ENCODE measurements at regions not wholly inside any gene's neighbourhood (a gene's known extent, or its start where the extent isn't known, plus 50 kb on each side); places are given as distances from the start of the nearest gene placed in this dataset.

- no peak for TF ChIP-seq SP2 (tag by site-specific recombination; IDR thresholded peaks at IDR 0.05)
- TF ChIP-seq ZNF624 (tag by site-specific recombination; IDR thresholded peaks at IDR 0.05), result no peak
- TF ChIP-seq ZNF830 (tag by site-specific recombination; IDR thresholded peaks at IDR 0.05; ENCODE audit: low read depth), result no peak
- no peak for TF ChIP-seq HOXA7 (CRISPR knock-in tag; IDR thresholded peaks at IDR 0.05; ENCODE audit: borderline replicate concordance)
- no peak for TF ChIP-seq OVOL3 (tag by site-specific recombination; IDR thresholded peaks at IDR 0.05)
- TF ChIP-seq CTCF (tag by site-specific recombination; IDR thresholded peaks at IDR 0.05), result no peak
Measured at GRCh38 chr2:155320236-155320635, 621.7 kb downstream of the KCNJ3 start.
